Sigmoid colon (tissue), 4 donors: ENCODE measurements at regions not wholly inside any gene's neighbourhood (a gene's known extent, or its start where the extent isn't known, plus 50 kb on each side); places are given as distances from the start of the nearest gene placed in this dataset.

Experiments
- EP300 ChIP-seq, 4 donors: sonication (generic); formaldehyde crosslinking; IDR thresholded peaks; one replicate each; pipeline ENCODE4 v1.6.1; 2017; ENCODE audit warnings: antibody characterized with exemption in 4 of 4
- POLR2A ChIP-seq, 2 donors: fragments of 450-650 bp; IDR thresholded peaks; one replicate each; pipeline ENCODE4 v1.6.1; 2016; ENCODE audit warnings: antibody characterized with exemption in 2 of 2, mild to moderate bottlenecking in 2 of 2, moderate library complexity in 2 of 2
- POLR2AphosphoS5 ChIP-seq, 4 donors: sonication (generic); formaldehyde crosslinking; IDR thresholded peaks; one replicate each; pipeline ENCODE4 v1.6.1; 2017; ENCODE audit warnings: antibody characterized with exemption in 4 of 4
- TF ChIP-seq, protein P1 (sequence below), 4 experiments: fragments of 450-650 bp in 3 of 4; fragments of 200-600 bp in 1 of 4; IDR thresholded peaks; one replicate each; pipeline ENCODE4 v1.5.1; 2016 to 2019; ENCODE audit warnings: antibody characterized with exemption in 4 of 4, mild to moderate bottlenecking in 3 of 4, moderate library complexity in 2 of 4

DNA sequence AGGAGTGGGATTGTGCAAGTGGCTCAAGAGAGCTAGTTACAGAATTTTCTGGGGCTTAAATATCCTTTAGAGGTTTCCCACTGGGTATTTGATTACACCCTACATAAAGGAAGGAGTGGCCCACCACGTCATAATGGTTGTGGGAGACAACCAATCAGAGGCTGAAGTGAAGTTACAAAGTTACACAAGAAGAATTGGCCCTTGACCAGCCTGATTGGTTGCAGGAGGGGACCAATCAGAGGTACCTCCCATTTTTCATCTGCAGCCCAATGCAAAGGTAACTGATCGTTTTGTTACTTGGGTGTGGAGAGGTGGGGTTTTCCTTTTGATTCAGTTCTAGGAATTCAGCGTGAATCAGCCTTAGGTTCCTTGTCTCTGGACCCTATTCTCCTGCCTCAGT, 430.5 kb upstream of the FAT3 start:
- TF ChIP-seq, protein P1, sequence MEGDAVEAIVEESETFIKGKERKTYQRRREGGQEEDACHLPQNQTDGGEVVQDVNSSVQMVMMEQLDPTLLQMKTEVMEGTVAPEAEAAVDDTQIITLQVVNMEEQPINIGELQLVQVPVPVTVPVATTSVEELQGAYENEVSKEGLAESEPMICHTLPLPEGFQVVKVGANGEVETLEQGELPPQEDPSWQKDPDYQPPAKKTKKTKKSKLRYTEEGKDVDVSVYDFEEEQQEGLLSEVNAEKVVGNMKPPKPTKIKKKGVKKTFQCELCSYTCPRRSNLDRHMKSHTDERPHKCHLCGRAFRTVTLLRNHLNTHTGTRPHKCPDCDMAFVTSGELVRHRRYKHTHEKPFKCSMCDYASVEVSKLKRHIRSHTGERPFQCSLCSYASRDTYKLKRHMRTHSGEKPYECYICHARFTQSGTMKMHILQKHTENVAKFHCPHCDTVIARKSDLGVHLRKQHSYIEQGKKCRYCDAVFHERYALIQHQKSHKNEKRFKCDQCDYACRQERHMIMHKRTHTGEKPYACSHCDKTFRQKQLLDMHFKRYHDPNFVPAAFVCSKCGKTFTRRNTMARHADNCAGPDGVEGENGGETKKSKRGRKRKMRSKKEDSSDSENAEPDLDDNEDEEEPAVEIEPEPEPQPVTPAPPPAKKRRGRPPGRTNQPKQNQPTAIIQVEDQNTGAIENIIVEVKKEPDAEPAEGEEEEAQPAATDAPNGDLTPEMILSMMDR (IDR thresholded peaks at IDR 0.05) = no peak
- TF ChIP-seq POLR2A (IDR thresholded peaks at IDR 0.05) = no peak
- TF ChIP-seq POLR2AphosphoS5 (IDR thresholded peaks at IDR 0.05) = no peak
- no peak for TF ChIP-seq EP300 (IDR thresholded peaks at IDR 0.05)
